Transverse colon (tissue), 4 donors: ENCODE measurements at regions not wholly inside any gene's neighbourhood (a gene's known extent, or its start where the extent isn't known, plus 50 kb on each side); places are given as distances from the start of the nearest gene placed in this dataset.

Experiments
- DNase-seq: peaks from one replicate; pipeline ENCODE4 v3.0.0-alpha.2; 2019
- H3K27ac ChIP-seq, 4 donors: fragments of 200-600 bp; sonication (generic); 2 replicates each; pipeline ENCODE4 v1.5.1; 2016 to 2018; ENCODE audit warnings: inconsistent platforms in 4 of 4
- H3K27me3 ChIP-seq: fragments of 200-600 bp; sonication (generic); 2 replicates; pipeline ENCODE4 v1.5.1; 2017; ENCODE audit warnings: inconsistent platforms
- H3K36me3 ChIP-seq, 4 donors: fragments of 200-600 bp; sonication (generic); 2 replicates each; pipeline ENCODE4 v1.5.1; 2017 to 2019; ENCODE audit warnings: inconsistent platforms in 4 of 4
- H3K4me1 ChIP-seq, 4 donors: fragments of 200-600 bp; sonication (generic); 2 replicates each; pipeline ENCODE4 v1.5.1; 2017 to 2020; ENCODE audit warnings: inconsistent platforms in 4 of 4
- H3K4me3 ChIP-seq, 4 donors: fragments of 200-600 bp; sonication (generic); 1 replicate in 1 of 4; 2 replicates in 3 of 4; pipeline versions ENCODE4 v1.5.1 to v1.6.1; 2017 to 2019; ENCODE audit warnings: inconsistent platforms in 4 of 4
- H3K9me3 ChIP-seq, 2 donors: fragments of 200-600 bp; sonication (generic); 2 replicates each; pipeline ENCODE4 v1.5.1; 2017 to 2019; ENCODE audit warnings: inconsistent platforms in 2 of 2
- CTCF ChIP-seq, 5 experiments: fragments of 200-600 bp in 3 of 5; fragments of 450-650 bp in 2 of 5; sonication (generic) in 3 of 5; IDR thresholded peaks; 1 replicate in 2 of 5; 2 replicates in 3 of 5; pipeline ENCODE4 v1.5.1; 2016 to 2017; ENCODE audit warnings: antibody characterized with exemption in 5 of 5, inconsistent platforms in 3 of 5, mild to moderate bottlenecking in 2 of 5, moderate library complexity in 1 of 5
- EP300 ChIP-seq: sonication (generic); formaldehyde crosslinking; IDR thresholded peaks from one replicate; pipeline ENCODE4 v1.6.1; 2017; ENCODE audit warnings: antibody characterized with exemption, low read depth
- POLR2A ChIP-seq: fragments of 450-650 bp; IDR thresholded peaks from one replicate; pipeline ENCODE4 v1.6.1; 2016; ENCODE audit warnings: antibody characterized with exemption, mild to moderate bottlenecking, moderate library complexity
- POLR2AphosphoS5 ChIP-seq, 3 donors: sonication (generic); formaldehyde crosslinking; IDR thresholded peaks; one replicate each; pipeline ENCODE4 v1.6.1; 2016; ENCODE audit warnings: antibody characterized with exemption in 3 of 3
- WGBS, 2 donors: methylation state at CpG; one replicate each; pipeline ENCODE4 v1.1.5; 2018; ENCODE audit warnings: low coverage in 1 of 2; 5-methylcytosine and 5-hydroxymethylcytosine counted together
- in situ Hi-C, 4 donors: fragments of 200-750 bp; cut with MboI; loops; one replicate each; pipeline versions ENCODE4 v1.15.0 to v1.15.1; 2017; ENCODE audit warnings: low sequenced_read_pairs in 3 of 4, low pct_ligation_motif_present in 1 of 4, low pct_unique_long_range_greater_than_20kb in 1 of 4
- intact Hi-C: fragments of 100-400 bp; cut with DNase I; formaldehyde crosslinking; loops from one replicate; pipeline ENCODE4 v1.15.1; 2023; ENCODE audit warnings: low total_unique reads

- no peaks in the 10 kb centered on the region for H3K27me3 ChIP-seq
- no peaks in the 10 kb centered on the region for H3K4me1 ChIP-seq
- H3K36me3 ChIP-seq, result no peaks in the 10 kb centered on the region
- DNase-seq, result no peak
- no peaks in the 10 kb centered on the region for H3K9me3 ChIP-seq
- intact Hi-C loops, result no loop called here
- H3K4me3 ChIP-seq, result no peak overlapping the region
- in situ Hi-C loops, result loop anchor here in 1 of 4 donors (5.0 kb wide), 1 partner anchor 33 kb away; no protein-coding TSS in a partner anchor
- no peak overlapping the region for H3K27ac ChIP-seq
- no peak for TF ChIP-seq POLR2A
- no peak for TF ChIP-seq POLR2AphosphoS5 (IDR thresholded peaks at IDR 0.05)
- TF ChIP-seq CTCF (IDR thresholded peaks at IDR 0.05), result no peak
- TF ChIP-seq EP300, result no peak
Observed at GRCh38 chr20:4483961-4484360, 202.3 kb upstream of the PRNP start.

- no peak for DNase-seq
- Histone ChIP-seq H3K4me3 (no peak overlapping the region), H3K4me1 (no peaks in the 10 kb centered on the region), H3K27me3 (no peaks in the 10 kb centered on the region), H3K9me3 (no peaks in the 10 kb centered on the region), H3K36me3 (no peaks in the 10 kb centered on the region), H3K27ac (no peak overlapping the region)
- no peak for TF ChIP-seq POLR2A
- TF ChIP-seq EP300, result no peak
- TF ChIP-seq POLR2AphosphoS5 (IDR thresholded peaks at IDR 0.05), result no peak
- no peak for TF ChIP-seq CTCF (IDR thresholded peaks at IDR 0.05)
- intact Hi-C loops, result no loop called here
- 77% methylated on average over 2 of the region's 2 CpGs; no CpG with 5 or more reads in 1 of the 2 donors for WGBS, 2 donors
- in situ Hi-C loops, result loop anchor here in 1 of 4 donors (5.0 kb wide), 1 partner anchor 34 kb away; no protein-coding TSS in a partner anchor
Observed at GRCh38 chr20:4483486-4483885, 202.8 kb upstream of the PRNP start.

GRCh38 chr20:4480104-4480503 is 206.2 kb upstream of the PRNP start:
- H3K9me3 ChIP-seq, result no peaks in the 10 kb centered on the region
- H3K36me3 ChIP-seq, result no peaks in the 10 kb centered on the region
- no peak overlapping the region for H3K27ac ChIP-seq
- intact Hi-C loops, result no loop called here
- in situ Hi-C loops, result loop anchor here in 1 of 4 donors (5.0 kb wide), 1 partner anchor 37 kb away; no protein-coding TSS in a partner anchor
- DNase-seq, result no peak
- 55 to 83% methylated on average over 2 to 3 of the region's 3 CpGs for WGBS, 2 donors
- no peak for TF ChIP-seq POLR2A
- TF ChIP-seq CTCF (IDR thresholded peaks at IDR 0.05), result no peak
- H3K27me3 ChIP-seq, result no peaks in the 10 kb centered on the region
- H3K4me1 ChIP-seq, result no peaks in the 10 kb centered on the region
- H3K4me3 ChIP-seq, result no peak overlapping the region

- Histone ChIP-seq H3K4me1 (no peaks in the 10 kb centered on the region), H3K9me3 (no peaks in the 10 kb centered on the region), H3K36me3 (no peaks in the 10 kb centered on the region), H3K27me3 (no peaks in the 10 kb centered on the region), H3K4me3 (no peak overlapping the region), H3K27ac (no peak overlapping the region)
- WGBS, 2 donors, result 76 to 81% methylated on average over 4 of the region's 4 CpGs
- no peak for TF ChIP-seq CTCF (IDR thresholded peaks at IDR 0.05)
- no peak for TF ChIP-seq POLR2AphosphoS5 (IDR thresholded peaks at IDR 0.05)
- no peak for DNase-seq
- in situ Hi-C loops (no loop called here), intact Hi-C loops (no loop called here)
Observed at GRCh38 chr20:4476903-4477500, 209.3 kb upstream of the PRNP start.
